BJ (cell line): ENCODE measurements at regions not wholly inside any gene's neighbourhood (a gene's known extent, or its start where the extent isn't known, plus 50 kb on each side); places are given as distances from the start of the nearest gene placed in this dataset.

ENCODE experiments used
- CTCF ChIA-PET: fragments of 350-600 bp; formaldehyde crosslinking; extraction: SDS; loops from one replicate; lab custom pipeline; 2021; ENCODE audit warnings: antibody characterized with exemption, inconsistent platforms; lab: Yijun Ruan, JAX
- POLR2A ChIA-PET: fragments of 300-600 bp; sonication (Branson Sonifier 250); formaldehyde crosslinking; extraction: SDS; loops from one replicate; lab custom pipeline; 2021; ENCODE audit warnings: antibody characterized with exemption; lab: Charles Lee
- DNase-seq: peaks from one replicate; pipeline ENCODE4 v3.0.0-alpha.2; 2011; ENCODE audit warnings: low read depth
- H3K27me3 ChIP-seq: 2 replicates; pipeline ENCODE4 v1.6.0; 2011; ENCODE audit warnings: low read length; ENCODE audit not compliant: control insufficient read depth, insufficient read depth
- H3K36me3 ChIP-seq: 2 replicates; pipeline ENCODE4 v1.5.1; 2011; ENCODE audit warnings: low read length; ENCODE audit not compliant: control insufficient read depth, insufficient read depth
- H3K4me3 ChIP-seq: 2 replicates; pipeline ENCODE4 v1.5.1; 2011; ENCODE audit warnings: low read depth, mild to moderate bottlenecking, control low read depth, low read length
- TF ChIP-seq, protein P1 (sequence below): IDR thresholded peaks from 2 replicates; pipeline ENCODE4 v1.5.1; 2011; ENCODE audit warnings: low read depth, mild to moderate bottlenecking, control low read depth, inconsistent platforms, low read length, moderate library complexity; ENCODE audit not compliant: insufficient read depth

DNA sequence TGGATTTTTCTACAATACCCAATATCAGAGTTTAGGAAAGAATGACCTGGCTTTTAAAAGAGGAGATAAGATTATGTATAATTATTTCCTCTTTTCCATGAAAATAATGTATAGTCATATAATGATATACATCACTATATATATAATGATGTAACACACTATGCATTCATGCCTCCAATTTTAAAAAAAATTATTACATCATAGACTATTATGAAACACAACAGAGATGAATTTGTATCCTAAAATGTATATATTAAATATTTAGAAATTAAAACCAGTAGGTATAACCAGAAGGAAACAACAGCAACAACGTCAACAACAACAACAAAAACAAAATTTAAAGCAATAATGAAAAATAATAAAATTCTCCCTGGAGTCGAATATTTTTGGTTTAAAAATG, 1856.5 kb upstream of the CDH6 start:
- no peak overlapping the region for H3K4me3 ChIP-seq
- POLR2A ChIA-PET: no interaction called here
- no peak for DNase-seq
- CTCF ChIA-PET: no interaction called here
- H3K27me3 ChIP-seq: no peaks in the 10 kb centered on the region
- TF ChIP-seq, protein P1, sequence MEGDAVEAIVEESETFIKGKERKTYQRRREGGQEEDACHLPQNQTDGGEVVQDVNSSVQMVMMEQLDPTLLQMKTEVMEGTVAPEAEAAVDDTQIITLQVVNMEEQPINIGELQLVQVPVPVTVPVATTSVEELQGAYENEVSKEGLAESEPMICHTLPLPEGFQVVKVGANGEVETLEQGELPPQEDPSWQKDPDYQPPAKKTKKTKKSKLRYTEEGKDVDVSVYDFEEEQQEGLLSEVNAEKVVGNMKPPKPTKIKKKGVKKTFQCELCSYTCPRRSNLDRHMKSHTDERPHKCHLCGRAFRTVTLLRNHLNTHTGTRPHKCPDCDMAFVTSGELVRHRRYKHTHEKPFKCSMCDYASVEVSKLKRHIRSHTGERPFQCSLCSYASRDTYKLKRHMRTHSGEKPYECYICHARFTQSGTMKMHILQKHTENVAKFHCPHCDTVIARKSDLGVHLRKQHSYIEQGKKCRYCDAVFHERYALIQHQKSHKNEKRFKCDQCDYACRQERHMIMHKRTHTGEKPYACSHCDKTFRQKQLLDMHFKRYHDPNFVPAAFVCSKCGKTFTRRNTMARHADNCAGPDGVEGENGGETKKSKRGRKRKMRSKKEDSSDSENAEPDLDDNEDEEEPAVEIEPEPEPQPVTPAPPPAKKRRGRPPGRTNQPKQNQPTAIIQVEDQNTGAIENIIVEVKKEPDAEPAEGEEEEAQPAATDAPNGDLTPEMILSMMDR: no peak
- no peaks in the 10 kb centered on the region for H3K36me3 ChIP-seq

DNA sequence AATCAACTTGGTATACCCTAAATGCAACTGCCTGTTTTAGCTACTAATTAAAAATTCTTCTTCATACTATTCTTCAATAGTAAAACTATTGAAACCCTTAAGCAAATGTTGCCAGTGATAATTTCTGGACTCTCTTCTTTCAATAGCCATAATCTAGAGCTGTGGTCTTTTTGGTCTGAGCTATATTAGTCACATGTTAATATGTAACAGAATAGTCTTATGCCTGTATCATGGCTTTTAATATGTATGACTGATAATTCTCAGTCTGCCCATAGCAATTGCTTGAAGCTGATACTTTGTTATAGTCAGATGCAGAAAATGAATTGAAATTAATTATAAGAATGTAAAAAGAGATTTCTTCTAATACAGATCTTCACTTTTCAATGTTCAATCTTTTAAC, 1871.9 kb upstream of the CDH6 start:
- ChIA-PET POLR2A (no interaction called here), CTCF (no interaction called here)
- Histone ChIP-seq H3K36me3 (no peaks in the 10 kb centered on the region), H3K4me3 (no peak overlapping the region), H3K27me3 (no peaks in the 10 kb centered on the region)
- no peak for DNase-seq
- TF ChIP-seq, protein P1: no peak

DNA sequence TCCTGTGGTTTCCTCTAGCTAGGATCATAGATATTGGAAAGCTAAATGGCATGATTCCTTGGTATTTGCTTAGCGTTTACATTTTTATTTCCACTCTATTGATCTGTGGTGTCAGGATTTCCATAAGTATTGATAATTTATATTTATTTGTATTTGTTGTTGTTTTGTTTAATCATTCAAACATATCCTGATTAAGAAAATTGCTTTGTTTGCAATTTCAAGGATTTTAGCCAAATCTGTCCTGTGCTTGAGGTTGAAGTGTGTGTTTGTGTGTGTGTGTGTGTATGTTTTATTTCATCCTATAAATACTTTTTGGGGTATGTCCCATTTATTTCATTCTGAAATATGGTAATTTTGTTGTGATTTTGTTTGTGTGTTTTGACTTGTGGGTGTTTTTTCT, 1884.1 kb upstream of the CDH6 start:
- no peaks in the 10 kb centered on the region for H3K36me3 ChIP-seq
- TF ChIP-seq, protein P1: no peak
- no peak overlapping the region for H3K4me3 ChIP-seq
- H3K27me3 ChIP-seq: no peaks in the 10 kb centered on the region
- ChIA-PET CTCF (no interaction called here), POLR2A (no interaction called here)
- DNase-seq: no peak

DNA sequence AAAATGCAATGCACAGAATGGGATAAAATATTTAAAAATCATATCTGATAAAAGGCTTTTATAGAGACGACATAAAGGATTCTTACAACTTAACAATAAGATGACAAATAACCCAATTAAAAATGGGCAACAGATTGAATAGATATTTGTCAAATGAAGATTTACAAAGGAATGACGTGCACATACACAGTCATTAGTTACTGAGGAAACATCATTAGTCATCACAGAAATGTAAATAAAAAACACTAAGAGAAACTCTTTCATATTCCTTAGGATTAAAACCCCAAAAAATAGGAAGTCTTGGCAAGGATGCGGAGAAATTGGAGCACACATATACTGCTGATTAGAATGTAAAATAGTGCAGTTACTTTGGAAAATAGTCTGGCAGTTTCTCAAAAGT, 1886.0 kb upstream of the CDH6 start:
- POLR2A ChIA-PET: no interaction called here
- no peak for DNase-seq
- Histone ChIP-seq H3K36me3 (no peaks in the 10 kb centered on the region), H3K4me3 (no peak overlapping the region), H3K27me3 (no peaks in the 10 kb centered on the region)
- TF ChIP-seq, protein P1: no peak
- CTCF ChIA-PET: no interaction called here

DNA sequence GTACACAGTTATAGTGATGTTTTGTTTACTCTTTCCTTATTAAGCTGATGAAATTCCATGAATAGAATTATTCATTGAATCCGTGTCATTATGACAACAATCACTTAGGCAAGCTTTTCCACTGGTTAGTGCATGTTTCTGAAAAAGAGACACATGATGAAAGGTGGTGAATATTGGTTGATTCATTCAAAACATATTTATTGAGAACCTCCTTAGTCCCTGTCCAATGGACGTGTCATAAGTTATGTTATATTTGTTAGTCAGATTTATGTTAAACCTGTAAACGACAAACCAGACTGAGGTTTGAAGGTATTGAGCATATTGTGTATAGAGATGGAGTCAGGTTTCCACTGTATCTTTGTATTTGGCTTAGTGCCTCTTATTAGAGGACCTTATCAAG, 1888.9 kb upstream of the CDH6 start:
- H3K36me3 ChIP-seq: no peaks in the 10 kb centered on the region
- H3K4me3 ChIP-seq: no peak overlapping the region
- TF ChIP-seq, protein P1: no peak
- ChIA-PET CTCF (no interaction called here), POLR2A (no interaction called here)
- H3K27me3 ChIP-seq: no peaks in the 10 kb centered on the region
- DNase-seq: no peak
